Trophoblast cell (in vitro differentiated cells and primary cell): ENCODE measurements at regions not wholly inside any gene's neighbourhood (a gene's known extent, or its start where the extent isn't known, plus 50 kb on each side); places are given as distances from the start of the nearest gene placed in this dataset.

Experiments
- DNase-seq, 2 donors: peaks; one replicate each; pipeline ENCODE4 v3.0.0-alpha.2; 2016
- H2AFZ ChIP-seq: 2 replicates; pipeline ENCODE4 v1.6.1; 2013; ENCODE audit warnings: low read length, moderate library complexity, mild to moderate bottlenecking; ENCODE audit not compliant: insufficient read depth, poor library complexity
- H2AK5ac ChIP-seq: 2 replicates; pipeline ENCODE4 v1.6.1; 2013; ENCODE audit warnings: mild to moderate bottlenecking, low read length
- H2BK120ac ChIP-seq: 2 replicates; pipeline ENCODE4 v1.6.1; 2013; ENCODE audit warnings: low read length, mild to moderate bottlenecking, moderate library complexity; ENCODE audit not compliant: insufficient read depth, poor library complexity
- H2BK12ac ChIP-seq: 2 replicates; pipeline ENCODE4 v1.6.1; 2013; ENCODE audit warnings: mild to moderate bottlenecking, low read length, moderate library complexity
- H2BK5ac ChIP-seq: 2 replicates; pipeline ENCODE4 v1.6.1; 2013; ENCODE audit warnings: low read length, low read depth, moderate library complexity, mild to moderate bottlenecking; ENCODE audit not compliant: poor library complexity
- H3K14ac ChIP-seq: 2 replicates; pipeline ENCODE4 v1.6.1; 2013; ENCODE audit warnings: mild to moderate bottlenecking, low read length
- H3K18ac ChIP-seq: 2 replicates; pipeline ENCODE4 v1.6.1; 2013; ENCODE audit warnings: mild to moderate bottlenecking, low read length
- H3K23ac ChIP-seq: 2 replicates; pipeline ENCODE4 v1.6.1; 2013; ENCODE audit warnings: low read length
- H3K27ac ChIP-seq: 2 replicates; pipeline ENCODE4 v1.5.1; 2013; ENCODE audit warnings: low read depth, mild to moderate bottlenecking, inconsistent platforms, low read length, moderate library complexity
- H3K27me3 ChIP-seq: 2 replicates; pipeline ENCODE4 v1.6.1; 2013; ENCODE audit warnings: inconsistent platforms, mild to moderate bottlenecking, low read length, moderate library complexity; ENCODE audit not compliant: insufficient read depth
- H3K36me3 ChIP-seq, 2 experiments: 1 replicate in 1 of 2; 2 replicates in 1 of 2; pipeline ENCODE4 v1.6.1; 2013; ENCODE audit warnings: low read length in 2 of 2, mild to moderate bottlenecking in 2 of 2, moderate library complexity in 1 of 2; ENCODE audit not compliant: insufficient read depth in 2 of 2, control insufficient read depth in 1 of 2
- H3K4ac ChIP-seq: 2 replicates; pipeline ENCODE4 v1.6.1; 2013; ENCODE audit warnings: low read depth, mild to moderate bottlenecking, low read length, moderate library complexity
- H3K4me1 ChIP-seq, 2 experiments: 1 replicate in 1 of 2; 2 replicates in 1 of 2; pipeline ENCODE4 v1.6.1; 2013; ENCODE audit warnings: low read length in 2 of 2, mild to moderate bottlenecking in 2 of 2, moderate library complexity in 1 of 2; ENCODE audit not compliant: insufficient read depth in 2 of 2, control insufficient read depth in 1 of 2
- H3K4me2 ChIP-seq: 2 replicates; pipeline ENCODE4 v1.6.1; 2013; ENCODE audit warnings: inconsistent platforms, mild to moderate bottlenecking, low read length, moderate library complexity
- H3K4me3 ChIP-seq: 2 replicates; pipeline ENCODE4 v1.5.1; 2013; ENCODE audit warnings: mild to moderate bottlenecking, low read depth, low read length, inconsistent platforms
- H3K79me1 ChIP-seq: one replicate; pipeline ENCODE4 v1.6.1; 2013; ENCODE audit warnings: low read length
- H3K79me2 ChIP-seq: 2 replicates; pipeline ENCODE4 v1.6.1; 2013; ENCODE audit warnings: low read length, mild to moderate bottlenecking; ENCODE audit not compliant: control insufficient read depth, insufficient read depth, poor library complexity
- H3K9ac ChIP-seq: 2 replicates; pipeline ENCODE4 v1.6.1; 2013; ENCODE audit warnings: mild to moderate bottlenecking, low read length
- H3K9me3 ChIP-seq: 2 replicates; pipeline ENCODE4 v1.6.1; 2013; ENCODE audit warnings: low read depth, mild to moderate bottlenecking, control low read depth, inconsistent platforms, low read length; ENCODE audit not compliant: insufficient read depth
- H4K12ac ChIP-seq: 2 replicates; pipeline ENCODE4 v1.6.1; 2013; ENCODE audit warnings: low read depth, mild to moderate bottlenecking, low read length, moderate library complexity
- H4K8ac ChIP-seq: 2 replicates; pipeline ENCODE4 v1.6.1; 2013; ENCODE audit warnings: low read depth, mild to moderate bottlenecking, low read length, moderate library complexity
- H4K91ac ChIP-seq: one replicate; pipeline ENCODE4 v1.6.1; 2013; ENCODE audit warnings: low read depth, mild to moderate bottlenecking, low read length, moderate library complexity
- WGBS: extraction: QIAGEN DNeasy Blood & Tissue Kit; methylation state at CpG from one replicate; pipeline ENCODE4 v1.1.7; 2013; ENCODE audit warnings: missing lambda C conversion rate; ENCODE audit not compliant: insufficient read length, insufficient coverage; ENCODE audit errors: extremely low coverage; 5-methylcytosine and 5-hydroxymethylcytosine counted together

- H2AFZ ChIP-seq: no peak overlapping the region
- DNase-seq: no peak
- H3K4me2 ChIP-seq: no peak overlapping the region
- no peak overlapping the region for H3K4ac ChIP-seq
- H3K9ac ChIP-seq: no peak overlapping the region
- no peak overlapping the region for H3K18ac ChIP-seq
- H3K4me3 ChIP-seq: no peak overlapping the region
- no peak overlapping the region for H2BK5ac ChIP-seq
- no peak overlapping the region for H4K91ac ChIP-seq
- no peak overlapping the region for H3K23ac ChIP-seq
- no peak overlapping the region for H4K12ac ChIP-seq
- H3K79me1 ChIP-seq: no peaks in the 10 kb centered on the region
- H3K27me3 ChIP-seq: no peaks in the 10 kb centered on the region
- no peaks in the 10 kb centered on the region for H3K79me2 ChIP-seq
- H3K27ac ChIP-seq: no peak overlapping the region
- H3K14ac ChIP-seq: no peak overlapping the region
- H2BK12ac ChIP-seq: no peak overlapping the region
- no CpG with 5 or more reads among the region's 4 CpGs for WGBS
- H4K8ac ChIP-seq: no peak overlapping the region
- no peaks in the 10 kb centered on the region for H3K4me1 ChIP-seq
- H2AK5ac ChIP-seq: no peak overlapping the region
- no peaks in the 10 kb centered on the region for H3K36me3 ChIP-seq
- no peak overlapping the region for H2BK120ac ChIP-seq
- H3K9me3 ChIP-seq: no peaks in the 10 kb centered on the region
These were observed 233.8 kb downstream of the DACT1 start for GRCh38 chr14:58871573-58871972.

DNA sequence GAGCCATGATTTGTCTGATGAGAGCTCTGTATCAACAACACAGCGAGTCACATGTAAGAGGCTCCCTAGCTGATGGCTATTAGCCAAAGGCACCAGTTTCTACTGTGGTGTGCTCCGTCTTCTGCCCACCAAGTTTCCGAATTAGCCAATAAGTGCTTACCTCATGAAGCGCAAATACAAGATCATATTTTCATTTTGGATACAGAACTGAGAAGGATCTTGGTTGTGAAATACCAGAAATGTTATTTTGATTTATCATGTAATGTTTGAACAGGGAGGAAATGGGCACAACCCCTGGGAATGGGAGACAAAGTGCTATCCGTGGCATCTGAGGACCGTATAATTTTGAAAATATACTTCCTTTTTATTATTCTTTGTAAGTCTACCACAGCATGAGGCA is 234.3 kb downstream of the DACT1 start:
- Histone ChIP-seq H2BK12ac (no peak overlapping the region), H3K9me3 (no peaks in the 10 kb centered on the region), H3K4ac (no peak overlapping the region), H4K91ac (no peak overlapping the region), H3K23ac (no peak overlapping the region), H3K27me3 (no peaks in the 10 kb centered on the region), H3K18ac (no peak overlapping the region), H3K4me2 (no peak overlapping the region), H3K79me1 (no peaks in the 10 kb centered on the region), H3K9ac (no peak overlapping the region), H2AK5ac (no peak overlapping the region), H3K36me3 (no peaks in the 10 kb centered on the region), H3K14ac (no peak overlapping the region), H3K27ac (no peak overlapping the region), H2BK120ac (no peak overlapping the region), H4K12ac (no peak overlapping the region), H4K8ac (no peak overlapping the region), H3K79me2 (no peaks in the 10 kb centered on the region), H2AFZ (no peak overlapping the region), H3K4me3 (no peak overlapping the region), H3K4me1 (no peaks in the 10 kb centered on the region), H2BK5ac (no peak overlapping the region)
- WGBS: no CpG with 5 or more reads among the region's 6 CpGs
- no peak for DNase-seq

- H3K27me3 ChIP-seq: no peaks in the 10 kb centered on the region
- no peak overlapping the region for H2BK12ac ChIP-seq
- no peak overlapping the region for H3K9ac ChIP-seq
- H4K12ac ChIP-seq: no peak overlapping the region
- H3K23ac ChIP-seq: no peak overlapping the region
- no peak overlapping the region for H3K4ac ChIP-seq
- DNase-seq: no peak
- H3K79me2 ChIP-seq: no peaks in the 10 kb centered on the region
- no peak overlapping the region for H3K4me3 ChIP-seq
- H3K4me2 ChIP-seq: no peak overlapping the region
- H2BK5ac ChIP-seq: no peak overlapping the region
- H3K4me1 ChIP-seq: no peaks in the 10 kb centered on the region
- H4K91ac ChIP-seq: no peak overlapping the region
- WGBS: no CpG with 5 or more reads among the region's 5 CpGs
- no peaks in the 10 kb centered on the region for H3K79me1 ChIP-seq
- H2BK120ac ChIP-seq: no peak overlapping the region
- no peak overlapping the region for H2AK5ac ChIP-seq
- H3K14ac ChIP-seq: no peak overlapping the region
- no peaks in the 10 kb centered on the region for H3K36me3 ChIP-seq
- no peak overlapping the region for H3K18ac ChIP-seq
- no peak overlapping the region for H3K27ac ChIP-seq
- H2AFZ ChIP-seq: no peak overlapping the region
- H4K8ac ChIP-seq: no peak overlapping the region
- H3K9me3 ChIP-seq: no peaks in the 10 kb centered on the region
These were observed 235.6 kb downstream of the DACT1 start for GRCh38 chr14:58873228-58873953.

- no CpG with 5 or more reads among the region's 1 CpG for WGBS
- H3K27me3 ChIP-seq: no peaks in the 10 kb centered on the region
These were observed 237.9 kb downstream of the DACT1 start for GRCh38 chr14:58875613-58876012.

More at GRCh38 chr14:58875613-58876012, 237.9 kb downstream of the DACT1 start:
- H4K8ac ChIP-seq: no peak overlapping the region
- H3K36me3 ChIP-seq: no peaks in the 10 kb centered on the region
- no peak overlapping the region for H3K27ac ChIP-seq
- no peak overlapping the region for H3K4me2 ChIP-seq
- no peak overlapping the region for H4K12ac ChIP-seq
- no peak overlapping the region for H3K4me3 ChIP-seq
- H3K4ac ChIP-seq: no peak overlapping the region
- no peaks in the 10 kb centered on the region for H3K79me2 ChIP-seq
- no peaks in the 10 kb centered on the region for H3K9me3 ChIP-seq
- H3K14ac ChIP-seq: no peak overlapping the region
- no peak overlapping the region for H4K91ac ChIP-seq
- H2AFZ ChIP-seq: no peak overlapping the region
- H3K23ac ChIP-seq: no peak overlapping the region
- H3K18ac ChIP-seq: no peak overlapping the region
- H2BK120ac ChIP-seq: no peak overlapping the region
- no peak overlapping the region for H3K9ac ChIP-seq
- DNase-seq: no peak
- no peaks in the 10 kb centered on the region for H3K79me1 ChIP-seq
- no peaks in the 10 kb centered on the region for H3K4me1 ChIP-seq
- no peak overlapping the region for H2BK12ac ChIP-seq
- H2AK5ac ChIP-seq: no peak overlapping the region
- no peak overlapping the region for H2BK5ac ChIP-seq
